Neural progenitor cell (in vitro differentiated cells): ENCODE measurements at regions not wholly inside any gene's neighbourhood (a gene's known extent, or its start where the extent isn't known, plus 50 kb on each side); places are given as distances from the start of the nearest gene placed in this dataset.
A peak's percentile ranks its signal among the peaks of the same experiment; 100 is the strongest.

Experiments
- DNase-seq: peaks from one replicate; pipeline ENCODE4 v3.0.0-alpha.2; 2016; ENCODE audit warnings: low spot score
- H2AFZ ChIP-seq: fragments of 200-600 bp; sonication (generic); replicated peaks from 2 replicates; pipeline ENCODE4 v1.6.1; 2016; ENCODE audit warnings: antibody characterized with exemption
- H3F3A ChIP-seq: fragments of 200-600 bp; sonication (generic); 2 replicates; pipeline ENCODE4 v1.6.1; 2016; ENCODE audit warnings: antibody characterized with exemption, low read depth
- H3K27ac ChIP-seq: fragments of 200-600 bp; sonication (generic); 2 replicates; pipeline ENCODE4 v1.5.1; 2016; ENCODE audit warnings: mild to moderate bottlenecking
- H3K27me3 ChIP-seq: fragments of 200-600 bp; sonication (generic); 2 replicates; pipeline ENCODE4 v1.6.1; 2016; ENCODE audit warnings: mild to moderate bottlenecking, moderate library complexity
- H3K36me3 ChIP-seq: fragments of 200-600 bp; sonication (generic); 2 replicates; pipeline ENCODE4 v1.5.1; 2016
- H3K4me1 ChIP-seq: fragments of 200-600 bp; sonication (generic); 2 replicates; pipeline ENCODE4 v1.6.1; 2016; ENCODE audit warnings: mixed run types
- H3K4me2 ChIP-seq: fragments of 200-600 bp; sonication (generic); 2 replicates; pipeline ENCODE4 v1.6.1; 2016
- H3K4me3 ChIP-seq: fragments of 200-600 bp; sonication (generic); 2 replicates; pipeline ENCODE4 v1.5.1; 2016
- H3K79me2 ChIP-seq: fragments of 200-600 bp; sonication (generic); 2 replicates; pipeline ENCODE4 v1.6.1; 2016; ENCODE audit warnings: low read depth
- H3K9ac ChIP-seq: fragments of 200-600 bp; sonication (generic); 2 replicates; pipeline ENCODE4 v1.6.1; 2016
- H3K9me3 ChIP-seq: fragments of 200-600 bp; sonication (generic); 2 replicates; pipeline ENCODE4 v1.5.1; 2016; ENCODE audit warnings: low read depth
- H4K20me1 ChIP-seq: fragments of 200-600 bp; sonication (generic); 2 replicates; pipeline ENCODE4 v1.6.1; 2016; ENCODE audit warnings: low read depth
- H3K27ac Mint-ChIP-seq: 3 replicates; pipeline ENCODE4 v1.8.0; 2021; ENCODE audit warnings: mixed read lengths
- H3K27me3 Mint-ChIP-seq: 2 replicates; pipeline ENCODE4 v1.8.0; 2022; ENCODE audit warnings: low read depth, mild to moderate bottlenecking, inconsistent platforms, moderate library complexity, mixed read lengths; ENCODE audit not compliant: insufficient read depth
- H3K36me3 Mint-ChIP-seq: 3 replicates; pipeline ENCODE4 v1.8.0; 2021; ENCODE audit warnings: mixed read lengths
- H3K4me1 Mint-ChIP-seq: 3 replicates; pipeline ENCODE4 v1.8.0; 2021; ENCODE audit warnings: mixed read lengths
- H3K4me3 Mint-ChIP-seq: 3 replicates; pipeline ENCODE4 v1.8.0; 2021; ENCODE audit warnings: mild to moderate bottlenecking, moderate library complexity, mixed read lengths
- H3K9me3 Mint-ChIP-seq: 3 replicates; pipeline ENCODE4 v1.8.0; 2020; ENCODE audit warnings: mixed read lengths
- EZH2 ChIP-seq: fragments of 200-600 bp; sonication (generic); IDR thresholded peaks from 2 replicates; pipeline ENCODE4 v1.6.1; 2017; ENCODE audit warnings: antibody characterized with exemption, mild to moderate bottlenecking, moderate library complexity
- EZH2phosphoT487 ChIP-seq: fragments of 200-600 bp; sonication (generic); IDR thresholded peaks from 2 replicates; pipeline ENCODE4 v1.6.1; 2017; ENCODE audit warnings: antibody characterized with exemption
- TF ChIP-seq, protein P1 (sequence below): fragments of 200-600 bp; sonication (generic); IDR thresholded peaks from 2 replicates; pipeline ENCODE4 v1.5.1; 2017; ENCODE audit warnings: antibody characterized with exemption, mild to moderate bottlenecking

DNA sequence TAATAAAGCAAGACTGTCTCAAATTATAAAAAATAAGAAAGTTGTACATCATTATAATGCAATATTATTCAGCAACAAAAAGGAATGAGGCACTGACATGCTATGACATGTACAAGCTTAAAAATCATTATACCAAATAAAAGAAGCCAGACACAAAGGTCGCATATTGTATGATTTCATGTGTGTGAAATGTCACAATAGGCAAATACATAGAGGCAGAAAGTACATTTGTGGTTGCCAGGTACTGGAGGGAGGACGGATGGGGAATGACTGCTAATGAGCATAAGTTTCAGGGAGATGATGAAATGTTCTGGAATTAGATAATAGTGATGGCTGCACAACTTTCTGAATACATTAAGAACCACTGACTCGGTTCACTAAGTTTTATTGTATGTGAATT lies 73.6 kb upstream of the NBPF3 start:
- TF ChIP-seq EZH2phosphoT487 (no peak), EZH2 (no peak)
- TF ChIP-seq, protein P1, sequence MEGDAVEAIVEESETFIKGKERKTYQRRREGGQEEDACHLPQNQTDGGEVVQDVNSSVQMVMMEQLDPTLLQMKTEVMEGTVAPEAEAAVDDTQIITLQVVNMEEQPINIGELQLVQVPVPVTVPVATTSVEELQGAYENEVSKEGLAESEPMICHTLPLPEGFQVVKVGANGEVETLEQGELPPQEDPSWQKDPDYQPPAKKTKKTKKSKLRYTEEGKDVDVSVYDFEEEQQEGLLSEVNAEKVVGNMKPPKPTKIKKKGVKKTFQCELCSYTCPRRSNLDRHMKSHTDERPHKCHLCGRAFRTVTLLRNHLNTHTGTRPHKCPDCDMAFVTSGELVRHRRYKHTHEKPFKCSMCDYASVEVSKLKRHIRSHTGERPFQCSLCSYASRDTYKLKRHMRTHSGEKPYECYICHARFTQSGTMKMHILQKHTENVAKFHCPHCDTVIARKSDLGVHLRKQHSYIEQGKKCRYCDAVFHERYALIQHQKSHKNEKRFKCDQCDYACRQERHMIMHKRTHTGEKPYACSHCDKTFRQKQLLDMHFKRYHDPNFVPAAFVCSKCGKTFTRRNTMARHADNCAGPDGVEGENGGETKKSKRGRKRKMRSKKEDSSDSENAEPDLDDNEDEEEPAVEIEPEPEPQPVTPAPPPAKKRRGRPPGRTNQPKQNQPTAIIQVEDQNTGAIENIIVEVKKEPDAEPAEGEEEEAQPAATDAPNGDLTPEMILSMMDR = no peak
- H3K4me3 ChIP-seq = no peak overlapping the region
- Mint-ChIP-seq H3K36me3 (no peaks in the 10 kb centered on the region), H3K27ac (peak overlapping the region; percentile 50), H3K9me3 (no peaks in the 10 kb centered on the region), H3K4me1 (peaks cover 3% of the 10 kb centered on the region), H3K27me3 (peaks cover 5% of the 10 kb centered on the region), H3K4me3 (no peak overlapping the region)
- no peak overlapping the region for H3K9ac ChIP-seq
- H3K27me3 ChIP-seq = no peaks in the 10 kb centered on the region
- DNase-seq = no peak
- H3K27ac ChIP-seq = no peak overlapping the region
- H3K4me2 ChIP-seq = no peak overlapping the region
- no peak overlapping the region for H2AFZ ChIP-seq
- no peaks in the 10 kb centered on the region for H4K20me1 ChIP-seq
- H3K4me1 ChIP-seq = no peaks in the 10 kb centered on the region
- no peaks in the 10 kb centered on the region for H3K9me3 ChIP-seq
- H3K79me2 ChIP-seq = no peaks in the 10 kb centered on the region
- no peaks in the 10 kb centered on the region for H3K36me3 ChIP-seq
- no peaks in the 10 kb centered on the region for H3F3A ChIP-seq

DNA sequence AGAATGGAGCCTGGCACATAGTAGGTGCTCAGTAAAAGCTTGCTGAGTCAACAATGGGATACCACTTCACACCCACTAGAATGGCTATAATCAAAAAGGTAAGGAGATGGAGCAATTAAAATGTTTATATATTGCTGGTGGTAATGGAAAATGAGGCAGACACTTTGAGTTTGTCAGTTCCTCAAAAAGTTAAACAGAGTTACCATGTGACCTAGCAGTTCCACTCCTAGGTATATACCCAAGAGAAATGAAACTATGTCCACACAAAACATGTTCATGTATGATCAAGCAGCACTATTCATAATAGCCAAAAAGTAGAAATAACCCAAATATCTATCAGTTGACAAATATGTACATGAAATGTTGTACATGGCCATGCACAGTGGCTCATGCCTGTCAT lies 74.8 kb upstream of the ECE1 start:
- Mint-ChIP-seq H3K4me1 (peaks cover 3% of the 10 kb centered on the region), H3K36me3 (no peaks in the 10 kb centered on the region), H3K4me3 (no peak overlapping the region), H3K9me3 (no peaks in the 10 kb centered on the region), H3K27me3 (peaks cover 2% of the 10 kb centered on the region), H3K27ac (no peak overlapping the region)
- Histone ChIP-seq H3K79me2 (no peaks in the 10 kb centered on the region), H4K20me1 (no peaks in the 10 kb centered on the region), H3K27ac (no peak overlapping the region), H3K27me3 (no peaks in the 10 kb centered on the region), H3K9ac (no peak overlapping the region), H3K4me3 (no peak overlapping the region), H3K36me3 (no peaks in the 10 kb centered on the region), H3K4me1 (no peaks in the 10 kb centered on the region), H3K9me3 (no peaks in the 10 kb centered on the region), H3F3A (no peaks in the 10 kb centered on the region), H2AFZ (no peak overlapping the region), H3K4me2 (no peak overlapping the region)
- TF ChIP-seq EZH2phosphoT487 (no peak), EZH2 (no peak)
- TF ChIP-seq, protein P1 = no peak
- no peak for DNase-seq

DNA sequence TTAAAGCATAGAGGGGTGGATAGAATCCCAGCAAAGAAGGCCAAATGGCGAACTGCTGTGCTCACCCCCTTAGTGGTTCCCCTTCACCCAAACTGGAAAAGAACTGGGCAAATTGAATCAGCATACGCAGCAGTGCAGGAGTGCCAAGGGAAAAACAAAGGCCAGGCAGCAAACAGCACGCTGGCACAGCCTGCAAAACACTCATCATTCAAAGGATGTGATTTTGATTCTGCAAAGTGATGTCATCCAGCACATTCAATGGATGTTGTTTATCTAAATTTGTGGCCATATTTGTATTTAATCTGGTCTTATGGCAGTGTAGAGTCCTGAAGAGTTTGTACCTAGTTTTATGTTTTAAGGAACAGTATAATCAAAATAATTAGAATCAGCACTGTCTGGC lies 71.8 kb upstream of the ECE1 start:
- H3K4me3 Mint-ChIP-seq = no peak overlapping the region
- H3K27ac Mint-ChIP-seq = no peak overlapping the region
- Histone ChIP-seq H3K36me3 (no peaks in the 10 kb centered on the region), H2AFZ (no peak overlapping the region), H4K20me1 (no peaks in the 10 kb centered on the region), H3K4me2 (no peak overlapping the region), H3F3A (no peaks in the 10 kb centered on the region), H3K9ac (no peak overlapping the region), H3K9me3 (no peaks in the 10 kb centered on the region), H3K27ac (no peak overlapping the region), H3K4me3 (no peak overlapping the region), H3K27me3 (no peaks in the 10 kb centered on the region), H3K79me2 (no peaks in the 10 kb centered on the region), H3K4me1 (no peaks in the 10 kb centered on the region)
- no peaks in the 10 kb centered on the region for H3K4me1 Mint-ChIP-seq
- no peaks in the 10 kb centered on the region for H3K36me3 Mint-ChIP-seq
- DNase-seq = no peak
- H3K9me3 Mint-ChIP-seq = no peaks in the 10 kb centered on the region
- peaks cover 2% of the 10 kb centered on the region for H3K27me3 Mint-ChIP-seq
- no peak for TF ChIP-seq EZH2
- TF ChIP-seq, protein P1 = no peak
- TF ChIP-seq EZH2phosphoT487 = no peak

DNA sequence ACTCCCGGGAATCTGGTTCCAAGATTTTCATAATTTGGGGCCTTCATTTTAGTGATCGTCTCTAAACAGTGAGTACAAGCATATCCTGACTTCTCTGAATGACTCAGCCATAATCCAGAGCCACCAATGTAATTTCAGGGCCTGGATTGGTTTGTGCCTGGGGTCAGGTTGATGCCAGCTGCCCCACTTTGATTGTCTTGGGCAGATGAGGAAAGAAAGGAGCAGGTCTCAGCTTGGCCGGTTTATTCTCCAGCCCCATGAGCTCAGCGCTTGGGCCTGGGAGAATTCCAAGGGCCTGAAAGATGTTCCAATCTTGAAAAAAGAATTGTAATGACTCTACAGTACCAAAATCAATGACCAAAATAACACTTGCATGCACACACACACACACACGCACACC lies 71.2 kb upstream of the ECE1 start:
- no peaks in the 10 kb centered on the region for H3F3A ChIP-seq
- H3K4me3 Mint-ChIP-seq = no peak overlapping the region
- H3K4me1 ChIP-seq = no peaks in the 10 kb centered on the region
- H3K4me2 ChIP-seq = no peak overlapping the region
- H3K27me3 Mint-ChIP-seq = peaks cover 3% of the 10 kb centered on the region
- no peaks in the 10 kb centered on the region for H3K4me1 Mint-ChIP-seq
- H3K9me3 Mint-ChIP-seq = no peaks in the 10 kb centered on the region
- no peak overlapping the region for H3K4me3 ChIP-seq
- no peaks in the 10 kb centered on the region for H3K36me3 Mint-ChIP-seq
- H3K36me3 ChIP-seq = no peaks in the 10 kb centered on the region
- DNase-seq = no peak
- no peak overlapping the region for H3K27ac ChIP-seq
- H3K9me3 ChIP-seq = no peaks in the 10 kb centered on the region
- H3K27ac Mint-ChIP-seq = no peak overlapping the region
- H3K9ac ChIP-seq = no peak overlapping the region
- H2AFZ ChIP-seq = no peak overlapping the region
- H3K79me2 ChIP-seq = no peaks in the 10 kb centered on the region
- TF ChIP-seq EZH2phosphoT487 (no peak), EZH2 (no peak)
- TF ChIP-seq, protein P1 = no peak
- no peaks in the 10 kb centered on the region for H3K27me3 ChIP-seq
- no peaks in the 10 kb centered on the region for H4K20me1 ChIP-seq
